CD4-positive, CD25-positive, alpha-beta regulatory T cell (primary cell): ENCODE measurements at regions not wholly inside any gene's neighbourhood (a gene's known extent, or its start where the extent isn't known, plus 50 kb on each side); places are given as distances from the start of the nearest gene placed in this dataset.
A peak's percentile ranks its signal among the peaks of the same experiment; 100 is the strongest.

ENCODE experiments used
- ATAC-seq, 2 donors: fragments of 150-1000 bp; cut with Tn5 transposase; one replicate each; pipeline ENCODE4 v1.10.0; 2021; ENCODE audit warnings: low read depth in 2 of 2, moderate number of reproducible peaks in 2 of 2, moderate library complexity in 1 of 2
- DNase-seq, 3 donors: peaks; one replicate each; pipeline versions ENCODE4 v3.0.0 to v3.0.0-alpha.2; 2012 to 2022; ENCODE audit warnings: mixed read lengths in 1 of 3
- H3K27ac ChIP-seq: one replicate; pipeline ENCODE4 v1.7.0; 2013; ENCODE audit warnings: mild to moderate bottlenecking, low read length; ENCODE audit not compliant: insufficient read depth, poor library complexity, severe bottlenecking
- H3K27me3 ChIP-seq: one replicate; pipeline ENCODE4 v1.7.0; 2013; ENCODE audit warnings: low read length; ENCODE audit not compliant: control insufficient read depth, insufficient read depth
- H3K36me3 ChIP-seq: one replicate; pipeline ENCODE4 v1.7.0; 2013; ENCODE audit warnings: mild to moderate bottlenecking, low read length, moderate library complexity; ENCODE audit not compliant: control insufficient read depth, insufficient read depth
- H3K4me1 ChIP-seq: 2 replicates; pipeline ENCODE4 v1.7.0; 2013; ENCODE audit warnings: mild to moderate bottlenecking, low read length; ENCODE audit not compliant: insufficient read depth, control insufficient read depth, poor library complexity, severe bottlenecking
- H3K4me3 ChIP-seq: one replicate; pipeline ENCODE4 v1.7.0; 2013; ENCODE audit warnings: low read depth, mild to moderate bottlenecking, low read length, moderate library complexity
- H3K9me3 ChIP-seq, 2 experiments: 1 replicate in 1 of 2; 2 replicates in 1 of 2; pipeline ENCODE4 v1.7.0; 2013; ENCODE audit warnings: low read length in 2 of 2, mild to moderate bottlenecking in 1 of 2, moderate library complexity in 1 of 2; ENCODE audit not compliant: control insufficient read depth in 2 of 2
- H3K27ac Mint-ChIP-seq, 3 donors: one replicate each; pipeline ENCODE4 v1.8.0; 2020 to 2022; ENCODE audit warnings: mild to moderate bottlenecking in 3 of 3, mixed read lengths in 3 of 3, moderate library complexity in 2 of 3
- H3K27me3 Mint-ChIP-seq: one replicate; pipeline ENCODE4 v1.8.0; 2022; ENCODE audit warnings: mild to moderate bottlenecking, mixed read lengths
- H3K36me3 Mint-ChIP-seq: one replicate; pipeline ENCODE4 v1.8.0; 2020; ENCODE audit warnings: mixed read lengths
- H3K4me1 Mint-ChIP-seq, 4 donors: one replicate each; pipeline ENCODE4 v1.8.0; 2020 to 2022; ENCODE audit warnings: mixed read lengths in 4 of 4, mild to moderate bottlenecking in 1 of 4
- H3K4me3 Mint-ChIP-seq, 4 donors: one replicate each; pipeline ENCODE4 v1.8.0; 2020 to 2022; ENCODE audit warnings: mild to moderate bottlenecking in 4 of 4, mixed read lengths in 4 of 4, moderate library complexity in 3 of 4
- H3K9me3 Mint-ChIP-seq, 7 donors: one replicate each; pipeline ENCODE4 v1.8.0; 2020 to 2022; ENCODE audit warnings: mixed read lengths in 7 of 7, mild to moderate bottlenecking in 3 of 7, moderate library complexity in 2 of 7

GRCh38 chr13:109881961-109882558, 95.7 kb upstream of the IRS2 start:
- ATAC-seq, result no peak
- H3K9me3 ChIP-seq, result no peaks in the 10 kb centered on the region
- Mint-ChIP-seq H3K27me3 (peaks cover 4% of the 10 kb centered on the region), H3K27ac (no peak overlapping the region), H3K4me3 (no peak overlapping the region), H3K4me1 (no peaks in the 10 kb centered on the region), H3K36me3 (no peaks in the 10 kb centered on the region), H3K9me3 (no peaks in the 10 kb centered on the region)
- no peak overlapping the region for H3K4me3 ChIP-seq
- H3K27me3 ChIP-seq, result peaks cover 2% of the 10 kb centered on the region
- H3K27ac ChIP-seq, result no peak overlapping the region
- DNase-seq, result no peak
- H3K36me3 ChIP-seq, result no peaks in the 10 kb centered on the region
- H3K4me1 ChIP-seq, result no peaks in the 10 kb centered on the region

GRCh38 chr13:109881347-109881725, 95.0 kb upstream of the IRS2 start:
- Mint-ChIP-seq H3K4me1 (no peaks in the 10 kb centered on the region), H3K4me3 (no peak overlapping the region), H3K36me3 (no peaks in the 10 kb centered on the region), H3K27me3 (peaks cover 4% of the 10 kb centered on the region), H3K9me3 (no peaks in the 10 kb centered on the region), H3K27ac (no peak overlapping the region)
- DNase-seq (no peak), ATAC-seq (no peak)
- Histone ChIP-seq H3K9me3 (no peaks in the 10 kb centered on the region), H3K4me3 (no peak overlapping the region), H3K27ac (no peak overlapping the region), H3K36me3 (no peaks in the 10 kb centered on the region), H3K27me3 (peaks cover 2% of the 10 kb centered on the region), H3K4me1 (no peaks in the 10 kb centered on the region)

GRCh38 chr13:109880371-109881346, 94.3 kb upstream of the IRS2 start:
- H3K27me3 Mint-ChIP-seq, result peaks cover 4% of the 10 kb centered on the region
- Histone ChIP-seq H3K9me3 (no peaks in the 10 kb centered on the region), H3K4me1 (no peaks in the 10 kb centered on the region), H3K27me3 (peaks cover 2% of the 10 kb centered on the region), H3K36me3 (no peaks in the 10 kb centered on the region), H3K4me3 (no peak overlapping the region), H3K27ac (no peak overlapping the region)
- H3K9me3 Mint-ChIP-seq, result no peaks in the 10 kb centered on the region
- no peak for ATAC-seq
- H3K36me3 Mint-ChIP-seq, result no peaks in the 10 kb centered on the region
- no peak overlapping the region for H3K4me3 Mint-ChIP-seq
- H3K27ac Mint-ChIP-seq, result no peak overlapping the region
- DNase-seq, result no peak
- H3K4me1 Mint-ChIP-seq, result no peaks in the 10 kb centered on the region

- peaks cover 4% of the 10 kb centered on the region for H3K27me3 Mint-ChIP-seq
- H3K27ac ChIP-seq, result no peak overlapping the region
- ATAC-seq (no peak), DNase-seq (no peak)
- H3K27me3 ChIP-seq, result peaks cover 2% of the 10 kb centered on the region
- H3K36me3 ChIP-seq, result no peaks in the 10 kb centered on the region
- H3K4me1 ChIP-seq, result no peaks in the 10 kb centered on the region
- H3K9me3 Mint-ChIP-seq, result no peaks in the 10 kb centered on the region
- H3K4me3 Mint-ChIP-seq, result no peak overlapping the region
- no peak overlapping the region for H3K27ac Mint-ChIP-seq
- H3K36me3 Mint-ChIP-seq, result no peaks in the 10 kb centered on the region
- H3K4me3 ChIP-seq, result no peak overlapping the region
- no peaks in the 10 kb centered on the region for H3K9me3 ChIP-seq
- peaks cover 0 to 5% (median 0%) of the 10 kb centered on the region in 4 donors for H3K4me1 Mint-ChIP-seq
Measured at GRCh38 chr13:109879338-109879737, 93.0 kb upstream of the IRS2 start.

GRCh38 chr13:109877809-109878208, 91.4 kb upstream of the IRS2 start:
- ATAC-seq (no peak), DNase-seq (no peak)
- Mint-ChIP-seq H3K27ac (no peak overlapping the region), H3K9me3 (no peaks in the 10 kb centered on the region), H3K27me3 (peaks cover 4% of the 10 kb centered on the region), H3K4me3 (no peak overlapping the region), H3K4me1 (peaks cover 0 to 6% (median 0%) of the 10 kb centered on the region in 4 donors), H3K36me3 (no peaks in the 10 kb centered on the region)
- Histone ChIP-seq H3K9me3 (no peaks in the 10 kb centered on the region), H3K36me3 (no peaks in the 10 kb centered on the region), H3K4me1 (no peaks in the 10 kb centered on the region), H3K27me3 (peaks cover 2% of the 10 kb centered on the region), H3K27ac (no peak overlapping the region), H3K4me3 (no peak overlapping the region)

- Mint-ChIP-seq H3K27ac (no peak overlapping the region), H3K36me3 (no peaks in the 10 kb centered on the region), H3K27me3 (peaks cover 4% of the 10 kb centered on the region), H3K4me3 (no peak overlapping the region), H3K9me3 (no peaks in the 10 kb centered on the region), H3K4me1 (peaks cover 0 to 6% (median 0%) of the 10 kb centered on the region in 4 donors)
- Histone ChIP-seq H3K9me3 (no peaks in the 10 kb centered on the region), H3K36me3 (no peaks in the 10 kb centered on the region), H3K4me3 (no peak overlapping the region), H3K27ac (no peak overlapping the region), H3K27me3 (peaks cover 2% of the 10 kb centered on the region), H3K4me1 (no peaks in the 10 kb centered on the region)
- no peak for DNase-seq
- ATAC-seq, result no peak
Measured at GRCh38 chr13:109875746-109876145, 89.4 kb upstream of the IRS2 start.

GRCh38 chr13:109874484-109875454, 88.4 kb upstream of the IRS2 start:
- peak in 1 of 3 donors; percentile 5 for DNase-seq
- Histone ChIP-seq H3K36me3 (no peaks in the 10 kb centered on the region), H3K4me3 (no peak overlapping the region), H3K27me3 (peaks cover 2% of the 10 kb centered on the region), H3K4me1 (no peaks in the 10 kb centered on the region), H3K27ac (no peak overlapping the region), H3K9me3 (no peaks in the 10 kb centered on the region)
- H3K9me3 Mint-ChIP-seq, result no peaks in the 10 kb centered on the region
- H3K36me3 Mint-ChIP-seq, result no peaks in the 10 kb centered on the region
- peak in 1 of 2 donors; percentile 28 for ATAC-seq
- H3K27me3 Mint-ChIP-seq, result no peaks in the 10 kb centered on the region
- H3K27ac Mint-ChIP-seq, result peak overlapping the region in 2 of 3 donors; percentile 26 to 32
- no peak overlapping the region for H3K4me3 Mint-ChIP-seq
- peaks cover 0 to 6% (median 0%) of the 10 kb centered on the region in 4 donors for H3K4me1 Mint-ChIP-seq
